K562 (cell line): ENCODE measurements at regions not wholly inside any gene's neighbourhood (a gene's known extent, or its start where the extent isn't known, plus 50 kb on each side); places are given as distances from the start of the nearest gene placed in this dataset.

Experiments
- ATAC-seq: fragments of 200-7000 bp; cut with Tn5 transposase; 3 replicates; pipeline ENCODE4 v1.9.1; 2020; ENCODE audit warnings: moderate library complexity
- BruUV-seq: library from RNA; stranded (reverse); fragments of 400-500 nt; replicated peaks from 2 replicates; lab custom pipeline; 2021; lab: Mats Ljungman, UMichigan
- CTCF ChIA-PET: fragments of 300-600 bp; formaldehyde crosslinking; extraction: SDS; loops from one replicate; lab custom pipeline; 2021; ENCODE audit warnings: low intra/inter-chr PET ratio; lab: Yijun Ruan, JAX
- POLR2A ChIA-PET: fragments of 300-600, 350-650 bp; sonication (Branson Sonifier 250); formaldehyde crosslinking; extraction: SDS; loops from one replicate; lab custom pipeline; 2021; ENCODE audit warnings: antibody characterized with exemption, inconsistent platforms; lab: Yijun Ruan, JAX
- DNase-seq, 4 experiments: peaks; one replicate each; pipeline versions ENCODE4 v3.0.0 to v3.0.0-alpha.2; 2011 to 2018; ENCODE audit warnings: low spot score in 3 of 4, mixed read lengths in 3 of 4; ENCODE audit errors: extremely low read depth in 1 of 4
- FAIRE-seq: peaks from 2 replicates; lab custom pipeline; 2011; peaks lifted over from hg19 to GRCh38; lab: Jason Lieb, UNC
- H2AFZ ChIP-seq: 2 replicates; pipeline ENCODE4 v1.6.0; 2011; ENCODE audit warnings: low read depth, low read length, control low read depth, inconsistent platforms
- H3K27ac ChIP-seq: fragments of 200-600 bp; 3 replicates; pipeline ENCODE4 v1.8.0; 2011; ENCODE audit warnings: low read depth, mild to moderate bottlenecking, control low read depth, inconsistent platforms, low read length, moderate library complexity, mixed read lengths; ENCODE audit errors: extremely low read depth
- H3K27me3 ChIP-seq, 2 experiments: fragments of 300-600 bp in 1 of 2; 2 replicates in 1 of 2; 3 replicates in 1 of 2; pipeline versions ENCODE4 v1.6.0 to v1.8.0; 2011; ENCODE audit warnings: inconsistent platforms in 2 of 2, low read length in 2 of 2, mild to moderate bottlenecking in 1 of 2, mixed read lengths in 1 of 2, moderate library complexity in 1 of 2; ENCODE audit not compliant: control insufficient read depth in 2 of 2, insufficient read depth in 2 of 2
- H3K36me3 ChIP-seq: fragments of 300-600 bp; 3 replicates; pipeline ENCODE4 v1.8.0; 2011; ENCODE audit warnings: mild to moderate bottlenecking, low read length, inconsistent platforms; ENCODE audit not compliant: control insufficient read depth, insufficient read depth
- H3K4me1 ChIP-seq, 2 experiments: fragments of 200-600 bp in 1 of 2; replicated peaks in 1 of 2; 2 replicates in 1 of 2; 3 replicates in 1 of 2; pipeline versions ENCODE4 v1.5.1 to v1.8.0; 2011; ENCODE audit warnings: inconsistent platforms in 2 of 2, low read length in 2 of 2, mild to moderate bottlenecking in 1 of 2, mixed read lengths in 1 of 2, moderate library complexity in 1 of 2; ENCODE audit not compliant: control insufficient read depth in 2 of 2, insufficient read depth in 2 of 2
- H3K4me2 ChIP-seq: 2 replicates; pipeline ENCODE4 v1.6.1; 2011; ENCODE audit warnings: low read length, control low read depth, inconsistent platforms, mixed read lengths; ENCODE audit not compliant: insufficient read depth
- H3K4me3 ChIP-seq: fragments of 200-600 bp; sonication (generic), shearing (Covaris generic); 2 replicates; pipeline ENCODE4 v1.5.1; 2016; ENCODE audit warnings: control low read depth, inconsistent platforms
- H3K79me2 ChIP-seq: fragments of 200-600 bp; 3 replicates; pipeline ENCODE4 v1.8.0; 2011; ENCODE audit warnings: low read length, inconsistent platforms; ENCODE audit not compliant: control insufficient read depth, insufficient read depth
- H3K9ac ChIP-seq, 2 experiments: 2 replicates each; pipeline versions ENCODE4 v1.6.0 to v1.6.1; 2011; ENCODE audit warnings: low read depth in 2 of 2, low read length in 2 of 2, control low read depth in 1 of 2, inconsistent platforms in 1 of 2, mild to moderate bottlenecking in 1 of 2, mixed read lengths in 1 of 2; ENCODE audit not compliant: insufficient read depth in 1 of 2
- H3K9me1 ChIP-seq: one replicate; pipeline ENCODE4 v1.6.0; 2011; ENCODE audit warnings: inconsistent platforms, mild to moderate bottlenecking, low read length, moderate library complexity; ENCODE audit not compliant: control insufficient read depth, insufficient read depth
- H3K9me3 ChIP-seq: replicated peaks from 2 replicates; pipeline ENCODE4 v1.5.1; 2011; ENCODE audit warnings: low read depth, low read length, inconsistent platforms; ENCODE audit not compliant: control insufficient read depth, insufficient read depth
- H4K20me1 ChIP-seq: replicated peaks from 2 replicates; pipeline ENCODE4 v1.6.1; 2011; ENCODE audit warnings: low read length, inconsistent platforms, mixed read lengths; ENCODE audit not compliant: control insufficient read depth, insufficient read depth
- HBP1 ChIP-seq: fragments of 450-650 bp; formaldehyde crosslinking; IDR thresholded peaks from 2 replicates; pipeline ENCODE4 v1.4.0; 2022; ENCODE audit warnings: missing genetic modification characterization
- JUN ChIP-seq, 2 experiments: sonication (generic) in 1 of 2; formaldehyde crosslinking in 1 of 2; IDR thresholded peaks; 2 replicates each; pipeline versions ENCODE4 v1.6.1 to v1.8.0; 2012 to 2022; ENCODE audit warnings: borderline replicate concordance in 2 of 2, mild to moderate bottlenecking in 2 of 2, improper control_type of control experiment in 1 of 2, low read depth in 1 of 2, low read length in 1 of 2, missing genetic modification reagents in 1 of 2
- NCOA1 ChIP-seq: fragments of 450-650 bp; IDR thresholded peaks from 2 replicates; pipeline ENCODE4 v1.6.1; 2016; ENCODE audit warnings: low read depth
- NFXL1 ChIP-seq: fragments of 450-650 bp; formaldehyde crosslinking; IDR thresholded peaks from 2 replicates; pipeline ENCODE4 v1.4.0; 2021; ENCODE audit warnings: mild to moderate bottlenecking
- REST ChIP-seq, 2 experiments: fragments of 450-650 bp; formaldehyde crosslinking in 1 of 2; IDR thresholded peaks; 2 replicates each; pipeline versions ENCODE4 v1.4.0 to v1.6.1; 2014 to 2020; ENCODE audit warnings: mild to moderate bottlenecking in 2 of 2, borderline replicate concordance in 1 of 2, low read depth in 1 of 2
- ZNF449 ChIP-seq: fragments of 250-450 bp; sonication (Bioruptor Pico); IDR thresholded peaks from 2 replicates; pipeline ENCODE4 v1.8.0; 2022; ENCODE audit warnings: moderate library complexity, mild to moderate bottlenecking, inconsistent platforms
- ZNF561 ChIP-seq: fragments of 450-650 bp; formaldehyde crosslinking; conservative IDR thresholded peaks from 2 replicates; pipeline ENCODE4 v1.4.0; 2020; ENCODE audit warnings: mild to moderate bottlenecking, moderate library complexity
- in situ Hi-C: fragments of 300-500 bp; cut with MboI; formaldehyde crosslinking; loops from 4 replicates; pipeline ENCODE4 v1.15.0; 2018; ENCODE audit warnings: inconsistent platforms, mixed read lengths
- intact Hi-C: fragments of 100-400 bp; cut with micrococcal nuclease; formaldehyde crosslinking; loops from 2 replicates; pipeline ENCODE4 v1.14.2; 2022

GRCh38 chr2:123791684-123792083, 233.4 kb upstream of the CNTNAP5 start:
- ChIA-PET CTCF (no interaction called here), POLR2A (no interaction called here)
- FAIRE-seq (no peak), ATAC-seq (no peak), DNase-seq (no peak)
- no peaks in the 10 kb centered on the region for H3K27me3 ChIP-seq
- H3K9me1 ChIP-seq, result no peaks in the 10 kb centered on the region
- H2AFZ ChIP-seq, result no peak overlapping the region
- H3K79me2 ChIP-seq, result no peaks in the 10 kb centered on the region
- in situ Hi-C loops, result no loop called here
- no peaks in the 10 kb centered on the region for H3K9me3 ChIP-seq
- no peaks in the 10 kb centered on the region for H3K4me1 ChIP-seq
- no peaks in the 10 kb centered on the region for H4K20me1 ChIP-seq
- H3K4me2 ChIP-seq, result no peak overlapping the region
- H3K27ac ChIP-seq, result no peak overlapping the region
- no peak overlapping the region for H3K9ac ChIP-seq
- no peaks in the 10 kb centered on the region for H3K36me3 ChIP-seq
- no TSS peak for BruUV-seq
- intact Hi-C loops, result no loop called here
- no peak overlapping the region for H3K4me3 ChIP-seq
- TF ChIP-seq REST (IDR thresholded peaks at IDR 0.05; ENCODE audit: borderline replicate concordance) (no peak), REST (CRISPR knock-in tag; IDR thresholded peaks at IDR 0.05; ENCODE audit: low read depth) (no peak), NCOA1 (no peak), ZNF449 (no peak), JUN (IDR thresholded peaks at IDR 0.05; ENCODE audit: borderline replicate concordance, low read depth, low read length) (no peak), JUN (CRISPR knock-in tag; IDR thresholded peaks at IDR 0.05; ENCODE audit: borderline replicate concordance) (no peak), NFXL1 (CRISPR knock-in tag) (no peak), ZNF561 (CRISPR knock-in tag) (no peak), HBP1 (no peak)
